ENCODE measurements at regions not wholly inside any gene's neighbourhood (a gene's known extent, or its start where the extent isn't known, plus 50 kb on each side); places are given as distances from the start of the nearest gene placed in this dataset.

GRCh38 chr10:88101666-88102065 is 238.2 kb downstream of the PTEN start:
- TF ChIP-seq RCOR1 (conservative IDR thresholded peaks at IDR 0.05; ENCODE audit: low read depth, low read length) (no peak), CTCF (IDR thresholded peaks at IDR 0.05 in 2 of 3, conservative IDR thresholded peaks at IDR 0.05 in 1 of 3; ENCODE audit: control insufficient read depth in 2 of 3, extremely low read depth in 1 of 3, insufficient read depth in 1 of 3, low read depth in 3 of 3, low read length in 3 of 3) (no peak), ASH2L (IDR thresholded peaks at IDR 0.05; ENCODE audit: borderline replicate concordance, low read depth) (no peak), POLR2A (IDR thresholded peaks at IDR 0.05; ENCODE audit: low read depth, low read length) (no peak), HDAC6 (IDR thresholded peaks at IDR 0.05; ENCODE audit: unreplicated experiment) (no peak)

Measured in GM12878 (cell line).